ENCODE measurements at regions not wholly inside any gene's neighbourhood (a gene's known extent, or its start where the extent isn't known, plus 50 kb on each side); places are given as distances from the start of the nearest gene placed in this dataset.

DNA sequence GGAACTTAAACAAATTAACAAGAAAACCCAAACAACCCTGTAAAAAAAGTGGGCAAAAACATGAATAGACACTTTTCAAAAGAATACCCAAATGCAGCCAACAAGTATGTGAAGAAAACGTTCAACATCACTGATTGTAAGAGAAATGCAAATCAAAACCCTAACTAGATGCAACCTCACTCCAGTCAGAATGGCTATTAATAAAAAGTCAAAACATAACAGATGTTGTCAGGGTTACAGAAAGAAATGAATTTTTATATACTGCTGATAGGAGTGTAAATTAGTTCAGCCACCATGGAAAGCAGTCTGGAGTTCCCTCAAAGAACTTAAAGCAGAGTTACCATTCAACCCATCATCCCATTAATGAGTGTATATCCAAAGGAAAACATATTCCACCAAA lies 479.0 kb downstream of the MTRR start:
- H3K27ac ChIP-seq (ENCODE audit: extremely low read length, insufficient read depth, low read length) = no peak overlapping the region
- no TSS peak for BruUV-seq (replicated peaks)
- intact Hi-C loops (cut with micrococcal nuclease; ENCODE audit: unreplicated experiment) = no loop called here

DNA sequence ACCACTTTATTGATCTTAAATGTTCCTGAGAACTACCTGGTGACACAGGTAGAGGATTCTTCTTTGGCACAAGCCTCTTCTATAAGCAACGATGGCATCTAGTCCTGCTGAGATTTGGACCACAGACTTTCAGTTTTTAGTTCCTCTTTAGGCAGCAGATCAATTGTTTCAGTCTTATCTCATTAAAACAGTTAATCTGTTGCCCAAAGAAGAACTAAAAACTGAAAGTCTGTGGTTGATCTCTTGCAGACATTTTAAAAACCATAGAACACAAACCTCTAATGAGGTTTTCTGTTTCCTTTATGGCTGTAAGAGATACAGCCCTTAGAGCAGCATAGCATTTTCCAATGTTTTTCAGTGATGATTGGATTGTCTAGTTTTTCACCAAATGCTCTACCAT lies 480.9 kb downstream of the MTRR start:
- Histone ChIP-seq H2AFZ (ENCODE audit: low read length) (no peak overlapping the region), H3K27ac (ENCODE audit: extremely low read length, insufficient read depth, low read length) (no peak overlapping the region), H3K9ac (ENCODE audit: insufficient read depth, low read depth, low read length) (no peak overlapping the region), H4K20me1 (ENCODE audit: insufficient read depth, low read length) (no peaks in the 10 kb centered on the region), H3K9me3 (ENCODE audit: low read length) (peaks cover 36% of the 10 kb centered on the region), H3K4me2 (ENCODE audit: low read depth, low read length) (no peak overlapping the region), H3K4me3 (replicated peaks in 1 of 3; ENCODE audit: insufficient read depth in 1 of 3, low read depth in 2 of 3, low read length in 3 of 3) (no peak overlapping the region), H3K4me1 (ENCODE audit: insufficient read depth, low read length) (no peaks in the 10 kb centered on the region), H3K36me3 (replicated peaks in 1 of 2; ENCODE audit: control insufficient read depth in 1 of 2, insufficient read depth in 2 of 2, low read length in 2 of 2) (no peaks in the 10 kb centered on the region), H3K27me3 (ENCODE audit: control insufficient read depth in 1 of 2, insufficient read depth in 2 of 2, low read length in 2 of 2) (no peaks in the 10 kb centered on the region), H3K79me2 (ENCODE audit: insufficient read depth, low read length) (no peaks in the 10 kb centered on the region)
- ChIA-PET CTCF (ENCODE audit: low intra/inter-chr PET ratio, low total read pairs) (no interaction called here), POLR2A (no interaction called here)
- DNase-seq (ENCODE audit: low spot score) (no peak), FAIRE-seq (no peak), ATAC-seq (no peak)
- no TSS peak for BruUV-seq (replicated peaks)
- in situ Hi-C loops (cut with HindIII; ENCODE audit: extremely low pct_ligation_motif_present, low pct_unique_long_range_greater_than_20kb) = no loop called here
- 3% methylated on average over 1 of the region's 1 CpG for WGBS (ENCODE audit: low lambda C conversion rate)
- TF ChIP-seq MBNL3 (CRISPR knock-in tag; conservative IDR thresholded peaks at IDR 0.05) (no peak), KMT2A (CRISPR knock-in tag; IDR thresholded peaks at IDR 0.05) (no peak), MAFF (IDR thresholded peaks at IDR 0.05; ENCODE audit: low read depth, low read length) (no peak), KDM5B (CRISPR knock-in tag; IDR thresholded peaks at IDR 0.05; ENCODE audit: borderline replicate concordance) (no peak), SCMH1 (CRISPR knock-in tag; IDR thresholded peaks at IDR 0.05; ENCODE audit: borderline replicate concordance) (no peak), MAFG (CRISPR knock-in tag; IDR thresholded peaks at IDR 0.05) (no peak), HOXD1 (CRISPR knock-in tag; IDR thresholded peaks at IDR 0.05) (no peak), THYN1 (CRISPR knock-in tag; IDR thresholded peaks at IDR 0.05; ENCODE audit: borderline replicate concordance, low read depth) (no peak), ZNF251 (CRISPR knock-in tag; IDR thresholded peaks at IDR 0.05) (no peak), ZNF547 (CRISPR knock-in tag; IDR thresholded peaks at IDR 0.05) (no peak), ZNF30 (CRISPR knock-in tag; IDR thresholded peaks at IDR 0.05) (no peak), ZNF572 (CRISPR knock-in tag; IDR thresholded peaks at IDR 0.05) (no peak), YEATS4 (CRISPR knock-in tag; IDR thresholded peaks at IDR 0.05; ENCODE audit: borderline replicate concordance) (no peak)
- TF ChIP-seq, protein P1, sequence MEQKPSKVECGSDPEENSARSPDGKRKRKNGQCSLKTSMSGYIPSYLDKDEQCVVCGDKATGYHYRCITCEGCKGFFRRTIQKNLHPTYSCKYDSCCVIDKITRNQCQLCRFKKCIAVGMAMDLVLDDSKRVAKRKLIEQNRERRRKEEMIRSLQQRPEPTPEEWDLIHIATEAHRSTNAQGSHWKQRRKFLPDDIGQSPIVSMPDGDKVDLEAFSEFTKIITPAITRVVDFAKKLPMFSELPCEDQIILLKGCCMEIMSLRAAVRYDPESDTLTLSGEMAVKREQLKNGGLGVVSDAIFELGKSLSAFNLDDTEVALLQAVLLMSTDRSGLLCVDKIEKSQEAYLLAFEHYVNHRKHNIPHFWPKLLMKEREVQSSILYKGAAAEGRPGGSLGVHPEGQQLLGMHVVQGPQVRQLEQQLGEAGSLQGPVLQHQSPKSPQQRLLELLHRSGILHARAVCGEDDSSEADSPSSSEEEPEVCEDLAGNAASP (CRISPR knock-in tag; IDR thresholded peaks at IDR 0.05; ENCODE audit: borderline replicate concordance) = no peak
- TF ChIP-seq, protein P2, sequence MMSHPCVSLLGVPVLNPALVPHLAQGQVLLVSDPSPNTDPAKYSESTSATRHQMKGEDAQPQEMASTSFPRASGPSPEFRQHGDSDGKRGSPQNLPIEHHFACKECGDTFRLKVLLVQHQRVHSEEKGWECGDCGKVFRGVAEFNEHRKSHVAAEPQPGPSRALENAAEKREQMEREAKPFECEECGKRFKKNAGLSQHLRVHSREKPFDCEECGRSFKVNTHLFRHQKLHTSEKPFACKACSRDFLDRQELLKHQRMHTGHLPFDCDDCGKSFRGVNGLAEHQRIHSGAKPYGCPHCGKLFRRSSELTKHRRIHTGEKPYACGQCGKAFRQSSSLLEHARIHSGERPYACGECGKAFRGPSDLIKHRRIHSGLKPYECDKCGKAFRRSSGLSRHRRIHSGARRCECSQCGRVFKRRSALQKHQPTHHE (CRISPR knock-in tag; IDR thresholded peaks at IDR 0.05; ENCODE audit: borderline replicate concordance) = no peak
- intact Hi-C loops (cut with micrococcal nuclease; ENCODE audit: unreplicated experiment) = no loop called here

More for the DNA sequence above, 479.0 kb downstream of the MTRR start:
- ATAC-seq (no peak), FAIRE-seq (no peak), DNase-seq (ENCODE audit: low spot score) (no peak)
- Histone ChIP-seq H3K79me2 (ENCODE audit: insufficient read depth, low read length) (no peaks in the 10 kb centered on the region), H3K4me3 (replicated peaks in 1 of 3; ENCODE audit: insufficient read depth in 1 of 3, low read depth in 2 of 3, low read length in 3 of 3) (no peak overlapping the region), H3K9ac (ENCODE audit: insufficient read depth, low read depth, low read length) (no peak overlapping the region), H3K4me1 (ENCODE audit: insufficient read depth, low read length) (no peaks in the 10 kb centered on the region), H4K20me1 (ENCODE audit: insufficient read depth, low read length) (no peaks in the 10 kb centered on the region), H2AFZ (ENCODE audit: low read length) (no peak overlapping the region), H3K36me3 (replicated peaks in 1 of 2; ENCODE audit: control insufficient read depth in 1 of 2, insufficient read depth in 2 of 2, low read length in 2 of 2) (no peaks in the 10 kb centered on the region), H3K9me3 (ENCODE audit: low read length) (peaks cover 55% of the 10 kb centered on the region), H3K27me3 (ENCODE audit: control insufficient read depth in 1 of 2, insufficient read depth in 2 of 2, low read length in 2 of 2) (no peaks in the 10 kb centered on the region), H3K4me2 (ENCODE audit: low read depth, low read length) (no peak overlapping the region)
- ChIA-PET POLR2A (no interaction called here), CTCF (ENCODE audit: low intra/inter-chr PET ratio, low total read pairs) (no interaction called here)
- in situ Hi-C loops (cut with HindIII; ENCODE audit: extremely low pct_ligation_motif_present, low pct_unique_long_range_greater_than_20kb) = no loop called here
- TF ChIP-seq, protein P3, sequence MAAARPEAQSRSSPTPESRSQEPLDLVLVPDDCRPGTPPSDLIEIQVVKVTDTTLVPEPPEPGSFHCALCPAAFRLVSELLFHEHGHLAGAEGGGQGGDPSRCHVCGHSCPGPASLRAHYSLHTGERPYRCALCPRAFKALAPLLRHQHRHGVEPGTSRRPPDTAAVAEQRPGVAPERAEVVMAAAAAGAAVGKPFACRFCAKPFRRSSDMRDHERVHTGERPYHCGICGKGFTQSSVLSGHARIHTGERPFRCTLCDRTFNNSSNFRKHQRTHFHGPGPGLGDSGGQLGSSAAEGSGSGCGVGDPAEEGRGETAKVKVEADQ (CRISPR knock-in tag; IDR thresholded peaks at IDR 0.05; ENCODE audit: borderline replicate concordance) = no peak
- TF ChIP-seq EED (CRISPR knock-in tag; IDR thresholded peaks at IDR 0.05) (no peak), REXO4 (CRISPR knock-in tag; IDR thresholded peaks at IDR 0.05; ENCODE audit: borderline replicate concordance) (no peak), TOE1 (CRISPR knock-in tag; IDR thresholded peaks at IDR 0.05) (no peak)
- WGBS (ENCODE audit: low lambda C conversion rate) = 6% methylated on average over 1 of the region's 1 CpG
